Activated CD4-positive, alpha-beta T cell treated with anti-CD3 and anti-CD28 coated beads, Interleukin-2, amount 10 ng/mL, durations not matched to agents 7 days and 5 days (primary cell): ENCODE measurements at regions not wholly inside any gene's neighbourhood (a gene's known extent, or its start where the extent isn't known, plus 50 kb on each side); places are given as distances from the start of the nearest gene placed in this dataset.
"Not testable (repeated sequence)": the region's sequence is repeated elsewhere in the genome, so short reads cannot be mapped to it uniquely, and the experiment has no call there.

Experiments
- CTCF ChIA-PET: fragments of 350-600 bp; sonication (Branson Sonifier 250); formaldehyde crosslinking; loops from one replicate; lab custom pipeline; 2021; ENCODE audit warnings: antibody characterized with exemption; lab: Charles Lee
- POLR2A ChIA-PET: fragments of 350-600 bp; sonication (Branson Sonifier 250); formaldehyde crosslinking; loops from one replicate; lab custom pipeline; 2021; ENCODE audit warnings: antibody characterized with exemption; lab: Charles Lee
- DNase-seq: peaks from one replicate; pipeline ENCODE4 v3.0.0-alpha.2; 2020
- H3K27ac Mint-ChIP-seq: one replicate; pipeline ENCODE4 v1.8.0; 2021; ENCODE audit warnings: mild to moderate bottlenecking, moderate library complexity, mixed read lengths
- H3K27me3 Mint-ChIP-seq: one replicate; pipeline ENCODE4 v1.8.0; 2021; ENCODE audit warnings: mixed read lengths
- H3K36me3 Mint-ChIP-seq: one replicate; pipeline ENCODE4 v1.8.0; 2021; ENCODE audit warnings: low read depth, mixed read lengths
- H3K4me1 Mint-ChIP-seq: one replicate; pipeline ENCODE4 v1.8.0; 2021; ENCODE audit warnings: mixed read lengths
- H3K4me3 Mint-ChIP-seq: one replicate; pipeline ENCODE4 v1.8.0; 2021; ENCODE audit warnings: mild to moderate bottlenecking, moderate library complexity, mixed read lengths
- H3K9me3 Mint-ChIP-seq: one replicate; pipeline ENCODE4 v1.8.0; 2021; ENCODE audit warnings: mixed read lengths

- H3K4me1 Mint-ChIP-seq = peaks cover 6% of the 10 kb centered on the region
- no peaks in the 10 kb centered on the region for H3K36me3 Mint-ChIP-seq
- H3K4me3 Mint-ChIP-seq = no peak overlapping the region
- no peaks in the 10 kb centered on the region for H3K9me3 Mint-ChIP-seq
- H3K27me3 Mint-ChIP-seq = peaks cover 2% of the 10 kb centered on the region
- POLR2A ChIA-PET = no interaction called here
- H3K27ac Mint-ChIP-seq = no peak overlapping the region
- DNase-seq = no peak
- CTCF ChIA-PET = interaction anchor here (1.1 kb wide), 1 partner anchor 10 kb away, joined by 3 read pairs; no protein-coding TSS in a partner anchor
These were observed 79.0 kb upstream of the CHST15 start for GRCh38 chr10:124172181-124172916.

- no peaks in the 10 kb centered on the region for H3K36me3 Mint-ChIP-seq
- no peaks in the 10 kb centered on the region for H3K9me3 Mint-ChIP-seq
- H3K4me3 Mint-ChIP-seq = no peak overlapping the region
- ChIA-PET CTCF (interaction anchor here (1.1 kb wide), 1 partner anchor 10 kb away, joined by 3 read pairs; no protein-coding TSS in a partner anchor), POLR2A (no interaction called here)
- no peaks in the 10 kb centered on the region for H3K27me3 Mint-ChIP-seq
- no peak overlapping the region for H3K27ac Mint-ChIP-seq
- no peak for DNase-seq
- peaks cover 6% of the 10 kb centered on the region for H3K4me1 Mint-ChIP-seq
These were observed 78.2 kb upstream of the CHST15 start for GRCh38 chr10:124171561-124171960.

- CTCF ChIA-PET = interaction anchor here (0.7 to 1.2 kb wide), 3 partner anchors 15 to 76 kb away, joined by 3 read pairs; no protein-coding TSS in a partner anchor
- Mint-ChIP-seq H3K27me3 (no peaks in the 10 kb centered on the region), H3K36me3 (no peaks in the 10 kb centered on the region), H3K4me1 (no peaks in the 10 kb centered on the region), H3K9me3 (no peaks in the 10 kb centered on the region), H3K4me3 (no peak overlapping the region), H3K27ac (no peak overlapping the region)
- no peak for DNase-seq
- POLR2A ChIA-PET = no interaction called here
These were observed 77.2 kb upstream of the CHST15 start for GRCh38 chr10:124170631-124171030.

GRCh38 chr10:124168991-124169802, 75.8 kb upstream of the CHST15 start:
- CTCF ChIA-PET = interaction anchor here (1.2 kb wide), 1 partner anchor 16 kb away, joined by 3 read pairs; no protein-coding TSS in a partner anchor
- no peak for DNase-seq

GRCh38 chr10:124168581-124168980, 75.2 kb upstream of the CHST15 start:
- Mint-ChIP-seq H3K27ac (no peak overlapping the region), H3K27me3 (peaks cover 8% of the 10 kb centered on the region), H3K4me1 (no peaks in the 10 kb centered on the region), H3K36me3 (no peaks in the 10 kb centered on the region), H3K9me3 (no peaks in the 10 kb centered on the region), H3K4me3 (no peak overlapping the region)
- ChIA-PET CTCF (no interaction called here), POLR2A (no interaction called here)
- no peak for DNase-seq

More at GRCh38 chr10:124168991-124169802, 75.8 kb upstream of the CHST15 start:
- H3K36me3 Mint-ChIP-seq = no peaks in the 10 kb centered on the region
- POLR2A ChIA-PET = no interaction called here
- H3K27ac Mint-ChIP-seq = no peak overlapping the region
- peaks cover 7% of the 10 kb centered on the region for H3K27me3 Mint-ChIP-seq
- H3K9me3 Mint-ChIP-seq = no peaks in the 10 kb centered on the region
- H3K4me1 Mint-ChIP-seq = no peaks in the 10 kb centered on the region
- no peak overlapping the region for H3K4me3 Mint-ChIP-seq

- H3K4me3 Mint-ChIP-seq, H3K27me3 Mint-ChIP-seq, DNase-seq, H3K27ac Mint-ChIP-seq, H3K36me3 Mint-ChIP-seq, H3K9me3 Mint-ChIP-seq, H3K4me1 Mint-ChIP-seq, CTCF ChIA-PET, POLR2A ChIA-PET: not testable (repeated sequence)
These were observed 74.5 kb upstream of the CHST15 start for GRCh38 chr10:124167925-124168324.

GRCh38 chr10:124166431-124167125, 73.2 kb upstream of the CHST15 start:
- peaks cover 9% of the 10 kb centered on the region for H3K27me3 Mint-ChIP-seq
- no peaks in the 10 kb centered on the region for H3K9me3 Mint-ChIP-seq
- DNase-seq = no peak
- H3K36me3 Mint-ChIP-seq = no peaks in the 10 kb centered on the region
- ChIA-PET CTCF (no interaction called here), POLR2A (no interaction called here)
- H3K4me1 Mint-ChIP-seq = no peaks in the 10 kb centered on the region
- H3K4me3 Mint-ChIP-seq = no peak overlapping the region
- H3K27ac Mint-ChIP-seq = no peak overlapping the region

GRCh38 chr10:124165827-124166226, 72.4 kb upstream of the CHST15 start:
- Mint-ChIP-seq H3K4me1 (no peaks in the 10 kb centered on the region), H3K36me3 (no peaks in the 10 kb centered on the region), H3K27me3 (peaks cover 11% of the 10 kb centered on the region), H3K9me3 (no peaks in the 10 kb centered on the region), H3K27ac (no peak overlapping the region), H3K4me3 (no peak overlapping the region)
- CTCF ChIA-PET = no interaction called here
- no peak for DNase-seq
- POLR2A ChIA-PET = no interaction called here

GRCh38 chr10:124165311-124165710, 71.9 kb upstream of the CHST15 start:
- H3K36me3 Mint-ChIP-seq = no peaks in the 10 kb centered on the region
- no peak overlapping the region for H3K4me3 Mint-ChIP-seq
- no peak for DNase-seq
- peaks cover 11% of the 10 kb centered on the region for H3K27me3 Mint-ChIP-seq
- H3K9me3 Mint-ChIP-seq = no peaks in the 10 kb centered on the region
- ChIA-PET POLR2A (no interaction called here), CTCF (no interaction called here)
- H3K27ac Mint-ChIP-seq = no peak overlapping the region
- no peaks in the 10 kb centered on the region for H3K4me1 Mint-ChIP-seq

- H3K4me1 Mint-ChIP-seq = no peaks in the 10 kb centered on the region
- no peak overlapping the region for H3K27ac Mint-ChIP-seq
- ChIA-PET POLR2A (no interaction called here), CTCF (no interaction called here)
- no peak overlapping the region for H3K4me3 Mint-ChIP-seq
- DNase-seq = no peak
- H3K9me3 Mint-ChIP-seq = no peaks in the 10 kb centered on the region
- H3K27me3 Mint-ChIP-seq = peaks cover 13% of the 10 kb centered on the region
- H3K36me3 Mint-ChIP-seq = no peaks in the 10 kb centered on the region
These were observed 70.9 kb upstream of the CHST15 start for GRCh38 chr10:124164264-124164663.

- CTCF ChIA-PET = no interaction called here
- no peak for DNase-seq
- Mint-ChIP-seq H3K9me3 (peaks cover 1% of the 10 kb centered on the region), H3K27ac (no peak overlapping the region), H3K4me3 (no peak overlapping the region), H3K36me3 (no peaks in the 10 kb centered on the region), H3K27me3 (peaks cover 19% of the 10 kb centered on the region), H3K4me1 (no peaks in the 10 kb centered on the region)
- POLR2A ChIA-PET = no interaction called here
These were observed 69.5 kb upstream of the CHST15 start for GRCh38 chr10:124162774-124163354.

- POLR2A ChIA-PET = interaction anchor here (0.6 kb wide), 1 partner anchor 78 kb away, joined by 3 read pairs; no protein-coding TSS in a partner anchor
- CTCF ChIA-PET = no interaction called here
- Mint-ChIP-seq H3K27ac (no peak overlapping the region), H3K9me3 (peaks cover 3% of the 10 kb centered on the region), H3K4me1 (no peaks in the 10 kb centered on the region), H3K36me3 (no peaks in the 10 kb centered on the region), H3K4me3 (no peak overlapping the region), H3K27me3 (peaks cover 21% of the 10 kb centered on the region)
- DNase-seq = no peak
These were observed 68.7 kb upstream of the CHST15 start for GRCh38 chr10:124162136-124162535.
